Left ventricle myocardium inferior (tissue), 1 donor: ENCODE measurements at regions not wholly inside any gene's neighbourhood (a gene's known extent, or its start where the extent isn't known, plus 50 kb on each side); places are given as distances from the start of the nearest gene placed in this dataset.
"Not testable (repeated sequence)": the region's sequence is repeated elsewhere in the genome, so short reads cannot be mapped to it uniquely, and the experiment has no call there.

Experiments used
- DNase-seq: peaks from one replicate; pipeline ENCODE4 v3.0.0-alpha.2; 2020
- H3K27ac ChIP-seq: fragments of 200-600 bp; replicated peaks from 2 replicates; pipeline ENCODE4 v1.8.0; 2021
- H3K27me3 ChIP-seq: fragments of 200-600 bp; 2 replicates; pipeline ENCODE4 v1.8.0; 2021; ENCODE audit warnings: low read depth
- H3K36me3 ChIP-seq: fragments of 200-600 bp; 2 replicates; pipeline ENCODE4 v1.8.0; 2021
- H3K4me1 ChIP-seq: fragments of 200-600 bp; 2 replicates; pipeline ENCODE4 v1.8.0; 2021
- H3K4me3 ChIP-seq: fragments of 200-600 bp; 2 replicates; pipeline ENCODE4 v1.8.0; 2021; ENCODE audit warnings: mild to moderate bottlenecking, moderate library complexity
- H3K9me3 ChIP-seq: fragments of 200-600 bp; replicated peaks from 2 replicates; pipeline ENCODE4 v1.8.0; 2021
- CTCF ChIP-seq: fragments of 200-600 bp; IDR thresholded peaks from 2 replicates; pipeline ENCODE4 v1.8.0; 2021; ENCODE audit warnings: antibody characterized with exemption, mild to moderate bottlenecking, borderline replicate concordance
- intact Hi-C: fragments of 100-400 bp; cut with micrococcal nuclease; formaldehyde crosslinking; loops from one replicate; pipeline ENCODE4 v1.11.0; 2022
- donor health status: DM: no; HTN: yes; CAD: no; lungs with severe emphysema.

- Histone ChIP-seq H3K36me3 (no peaks in the 10 kb centered on the region), H3K4me1 (no peaks in the 10 kb centered on the region), H3K4me3 (no peak overlapping the region), H3K27ac (no peak overlapping the region), H3K9me3 (no peaks in the 10 kb centered on the region), H3K27me3 (no peaks in the 10 kb centered on the region)
- TF ChIP-seq CTCF: no peak
- DNase-seq: no peak
- intact Hi-C loops: no loop called here
Observed at GRCh38 chr12:73817161-73817560, 720.5 kb upstream of the ATXN7L3B start.

DNA sequence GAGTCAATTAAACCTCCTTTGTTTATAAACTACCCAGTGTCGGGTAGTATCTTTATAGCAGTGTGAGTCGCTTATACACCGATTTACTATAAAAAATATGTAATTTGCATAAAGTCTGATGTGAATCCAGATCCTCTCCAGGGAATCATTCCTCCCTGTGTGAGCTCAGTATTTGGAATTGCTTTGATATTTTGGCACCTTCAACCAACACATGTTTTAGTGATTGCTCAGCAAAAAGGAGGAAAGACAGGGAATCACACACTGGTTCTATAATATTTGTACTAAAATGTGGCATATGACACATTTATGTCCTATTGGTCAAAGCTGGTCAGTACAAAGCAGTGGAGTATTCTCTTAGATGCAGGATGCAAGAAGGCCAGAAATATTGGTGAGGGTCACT, 703.9 kb upstream of the ATXN7L3B start:
- Histone ChIP-seq H3K4me1 (no peaks in the 10 kb centered on the region), H3K36me3 (no peaks in the 10 kb centered on the region), H3K27ac (no peak overlapping the region), H3K4me3 (no peak overlapping the region), H3K9me3 (no peaks in the 10 kb centered on the region), H3K27me3 (no peaks in the 10 kb centered on the region)
- no peak for TF ChIP-seq CTCF
- intact Hi-C loops: no loop called here
- no peak for DNase-seq

DNA sequence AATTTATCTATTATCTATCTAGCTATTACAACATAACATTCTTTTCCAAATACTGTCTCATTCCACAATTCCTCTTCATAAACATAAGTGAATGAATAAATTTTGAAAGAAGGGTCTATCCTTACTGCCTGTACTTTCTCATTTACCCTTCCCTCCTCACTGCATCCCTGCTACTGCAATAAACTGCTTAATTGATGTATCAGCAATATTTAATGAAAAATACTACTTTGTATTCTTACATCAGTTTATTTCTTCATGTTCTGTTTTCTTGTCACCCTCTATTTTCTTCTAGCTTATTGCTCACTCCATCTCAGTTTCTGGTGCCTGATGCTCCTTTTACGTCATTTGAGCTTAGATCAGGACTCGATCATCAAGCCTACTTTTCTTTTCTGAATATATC, 695.7 kb upstream of the ATXN7L3B start:
- no peaks in the 10 kb centered on the region for H3K9me3 ChIP-seq
- no peak for TF ChIP-seq CTCF
- no peaks in the 10 kb centered on the region for H3K36me3 ChIP-seq
- H3K4me3 ChIP-seq: no peak overlapping the region
- intact Hi-C loops: no loop called here
- DNase-seq: no peak
- H3K27me3 ChIP-seq: no peaks in the 10 kb centered on the region
- H3K27ac ChIP-seq: no peak overlapping the region
- no peaks in the 10 kb centered on the region for H3K4me1 ChIP-seq

DNA sequence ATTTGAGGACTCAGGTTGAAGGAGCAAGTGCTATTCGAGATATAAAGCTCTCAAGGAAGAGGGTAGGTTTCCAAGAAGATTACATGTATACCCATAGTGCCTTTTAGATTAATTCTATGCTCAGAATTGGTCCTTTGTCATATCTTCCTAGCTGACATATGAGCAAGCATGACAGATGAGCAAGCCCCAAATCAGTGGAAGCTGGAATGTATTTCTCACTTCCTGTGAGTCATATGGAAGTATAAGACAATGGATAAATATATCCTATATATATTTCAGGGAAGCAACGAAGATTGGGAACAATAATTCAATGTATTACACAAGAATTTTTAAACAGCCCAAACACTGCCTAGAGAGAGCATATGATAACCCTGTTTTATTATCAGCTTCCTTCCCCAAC, 674.1 kb upstream of the ATXN7L3B start:
- DNase-seq: no peak
- Histone ChIP-seq H3K9me3 (peaks cover under 1% of the 10 kb centered on the region), H3K27ac (no peak overlapping the region), H3K27me3 (no peaks in the 10 kb centered on the region), H3K36me3 (no peaks in the 10 kb centered on the region), H3K4me1 (no peaks in the 10 kb centered on the region), H3K4me3 (no peak overlapping the region)
- intact Hi-C loops: no loop called here
- no peak for TF ChIP-seq CTCF

- no peaks in the 10 kb centered on the region for H3K36me3 ChIP-seq
- no peak overlapping the region for H3K4me3 ChIP-seq
- H3K27ac ChIP-seq: no peak overlapping the region
- DNase-seq: no peak
- intact Hi-C loops: no loop called here
- no peaks in the 10 kb centered on the region for H3K9me3 ChIP-seq
- TF ChIP-seq CTCF: no peak
- no peaks in the 10 kb centered on the region for H3K27me3 ChIP-seq
- no peaks in the 10 kb centered on the region for H3K4me1 ChIP-seq
Observed at GRCh38 chr12:73867147-73867546, 670.5 kb upstream of the ATXN7L3B start.

DNA sequence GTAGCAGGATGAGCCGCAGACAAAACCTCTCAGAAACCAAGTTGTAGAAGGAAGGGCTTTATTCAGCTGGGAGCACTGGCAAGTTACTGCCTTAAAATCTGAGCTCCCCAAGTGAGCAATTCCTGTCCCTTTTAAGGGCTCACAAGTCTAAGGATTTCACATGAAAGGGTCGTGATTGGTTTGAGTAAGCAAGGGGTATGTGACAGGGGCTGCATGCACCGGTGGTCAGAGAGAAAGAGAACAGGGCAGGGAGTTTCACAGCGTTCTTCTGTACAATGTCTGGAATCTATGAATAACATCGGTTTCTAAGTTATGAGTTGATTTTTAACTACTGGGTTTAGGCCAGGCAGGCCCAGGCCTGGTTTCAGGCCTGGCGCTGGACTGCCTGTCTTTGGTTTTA, 660.3 kb upstream of the ATXN7L3B start:
- DNase-seq, H3K27ac ChIP-seq, intact Hi-C loops, H3K4me1 ChIP-seq, H3K27me3 ChIP-seq, H3K36me3 ChIP-seq, H3K4me3 ChIP-seq, H3K9me3 ChIP-seq: not testable (repeated sequence)
